ENCODE measurements at regions not wholly inside any gene's neighbourhood (a gene's known extent, or its start where the extent isn't known, plus 50 kb on each side); places are given as distances from the start of the nearest gene placed in this dataset.

- in situ Hi-C loops (cut with HindIII; ENCODE audit: low sequenced_read_pairs) = no loop called here
- TF ChIP-seq, protein P1, sequence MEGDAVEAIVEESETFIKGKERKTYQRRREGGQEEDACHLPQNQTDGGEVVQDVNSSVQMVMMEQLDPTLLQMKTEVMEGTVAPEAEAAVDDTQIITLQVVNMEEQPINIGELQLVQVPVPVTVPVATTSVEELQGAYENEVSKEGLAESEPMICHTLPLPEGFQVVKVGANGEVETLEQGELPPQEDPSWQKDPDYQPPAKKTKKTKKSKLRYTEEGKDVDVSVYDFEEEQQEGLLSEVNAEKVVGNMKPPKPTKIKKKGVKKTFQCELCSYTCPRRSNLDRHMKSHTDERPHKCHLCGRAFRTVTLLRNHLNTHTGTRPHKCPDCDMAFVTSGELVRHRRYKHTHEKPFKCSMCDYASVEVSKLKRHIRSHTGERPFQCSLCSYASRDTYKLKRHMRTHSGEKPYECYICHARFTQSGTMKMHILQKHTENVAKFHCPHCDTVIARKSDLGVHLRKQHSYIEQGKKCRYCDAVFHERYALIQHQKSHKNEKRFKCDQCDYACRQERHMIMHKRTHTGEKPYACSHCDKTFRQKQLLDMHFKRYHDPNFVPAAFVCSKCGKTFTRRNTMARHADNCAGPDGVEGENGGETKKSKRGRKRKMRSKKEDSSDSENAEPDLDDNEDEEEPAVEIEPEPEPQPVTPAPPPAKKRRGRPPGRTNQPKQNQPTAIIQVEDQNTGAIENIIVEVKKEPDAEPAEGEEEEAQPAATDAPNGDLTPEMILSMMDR (IDR thresholded peaks at IDR 0.05; ENCODE audit: low read depth, low read length) = no peak
Observed at GRCh38 chr16:85505794-85506634, 107.1 kb upstream of the GSE1 start.

GRCh38 chr16:85506635-85506911 is 106.5 kb upstream of the GSE1 start:
- TF ChIP-seq, protein P1 (IDR thresholded peaks at IDR 0.05; ENCODE audit: low read depth, low read length) = no peak

More at GRCh38 chr16:85505794-85506634, 107.1 kb upstream of the GSE1 start:
- H3K4me3 ChIP-seq (ENCODE audit: low read depth, low read length) = no peak overlapping the region
- DNase-seq (ENCODE audit: low read depth, low spot score) = no peak

GRCh38 chr16:85507342-85507741 is 105.8 kb upstream of the GSE1 start:
- TF ChIP-seq, protein P1 (IDR thresholded peaks at IDR 0.05; ENCODE audit: low read depth, low read length) = no peak
- no peak overlapping the region for H3K4me3 ChIP-seq (ENCODE audit: low read depth, low read length)
- in situ Hi-C loops (cut with HindIII; ENCODE audit: low sequenced_read_pairs) = no loop called here
- no peak for DNase-seq (ENCODE audit: low read depth, low spot score)

More at GRCh38 chr16:85506635-85506911, 106.5 kb upstream of the GSE1 start:
- no peak for DNase-seq (ENCODE audit: low read depth, low spot score)
- H3K4me3 ChIP-seq (ENCODE audit: low read depth, low read length) = no peak overlapping the region
- in situ Hi-C loops (cut with HindIII; ENCODE audit: low sequenced_read_pairs) = no loop called here

DNA sequence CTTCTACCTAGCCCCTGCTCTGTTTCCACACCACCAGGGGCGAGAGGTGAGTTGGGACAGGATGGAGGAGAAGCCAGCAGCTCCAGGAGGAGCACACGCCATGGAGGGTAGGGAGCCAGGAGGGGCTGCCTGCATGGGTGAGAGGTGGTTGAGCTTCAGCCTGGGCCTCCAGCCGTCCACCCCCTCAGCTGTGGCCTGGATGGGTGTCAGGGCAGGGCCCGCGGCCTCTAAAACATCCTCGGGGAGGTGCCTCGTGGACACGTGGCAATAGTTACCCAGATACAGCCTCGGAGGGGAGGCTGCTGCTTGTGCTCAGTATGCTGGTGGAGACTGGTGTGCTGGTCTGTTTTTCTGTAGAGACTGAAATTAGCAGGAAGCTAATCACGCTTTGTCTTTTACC is 104.7 kb upstream of the GSE1 start:
- H3K4me3 ChIP-seq (ENCODE audit: low read depth, low read length) = no peak overlapping the region
- DNase-seq (ENCODE audit: low read depth, low spot score) = no peak
- TF ChIP-seq, protein P1 (IDR thresholded peaks at IDR 0.05; ENCODE audit: low read depth, low read length) = no peak
- in situ Hi-C loops (cut with HindIII; ENCODE audit: low sequenced_read_pairs) = no loop called here

DNA sequence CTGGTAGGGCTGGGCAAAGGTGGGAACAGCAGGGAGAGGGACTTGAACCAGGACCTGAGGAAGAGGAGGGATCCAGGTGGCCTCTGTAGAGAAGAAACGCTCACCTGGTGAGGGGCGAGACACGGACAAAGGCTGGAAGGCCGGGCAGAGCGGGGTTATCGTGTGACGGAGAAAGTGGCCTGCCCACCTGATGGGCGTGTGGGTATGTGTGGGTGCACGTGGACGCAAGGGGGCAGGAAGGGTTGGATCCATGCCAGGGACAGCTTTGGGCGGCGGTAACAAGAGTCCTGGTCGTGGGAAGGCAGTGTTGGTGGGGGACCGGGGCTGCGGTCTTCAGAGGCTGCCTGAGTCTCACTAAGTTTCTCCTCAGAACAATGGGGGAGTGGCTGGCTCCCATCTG is 104.1 kb upstream of the GSE1 start:
- no peak overlapping the region for H3K4me3 ChIP-seq (ENCODE audit: low read depth, low read length)
- TF ChIP-seq, protein P1 (IDR thresholded peaks at IDR 0.05; ENCODE audit: low read depth, low read length) = no peak
- in situ Hi-C loops (cut with HindIII; ENCODE audit: low sequenced_read_pairs) = no loop called here
- DNase-seq (ENCODE audit: low read depth, low spot score) = no peak

GRCh38 chr16:85510041-85510659 is 103.0 kb upstream of the GSE1 start:
- in situ Hi-C loops (cut with HindIII; ENCODE audit: low sequenced_read_pairs) = no loop called here
- TF ChIP-seq, protein P1 (IDR thresholded peaks at IDR 0.05; ENCODE audit: low read depth, low read length) = no peak
- no peak for DNase-seq (ENCODE audit: low read depth, low spot score)
- H3K4me3 ChIP-seq (ENCODE audit: low read depth, low read length) = no peak overlapping the region

Data from astrocyte of the spinal cord (primary cell).